ENCODE measurements at regions not wholly inside any gene's neighbourhood (a gene's known extent, or its start where the extent isn't known, plus 50 kb on each side); places are given as distances from the start of the nearest gene placed in this dataset.

DNA sequence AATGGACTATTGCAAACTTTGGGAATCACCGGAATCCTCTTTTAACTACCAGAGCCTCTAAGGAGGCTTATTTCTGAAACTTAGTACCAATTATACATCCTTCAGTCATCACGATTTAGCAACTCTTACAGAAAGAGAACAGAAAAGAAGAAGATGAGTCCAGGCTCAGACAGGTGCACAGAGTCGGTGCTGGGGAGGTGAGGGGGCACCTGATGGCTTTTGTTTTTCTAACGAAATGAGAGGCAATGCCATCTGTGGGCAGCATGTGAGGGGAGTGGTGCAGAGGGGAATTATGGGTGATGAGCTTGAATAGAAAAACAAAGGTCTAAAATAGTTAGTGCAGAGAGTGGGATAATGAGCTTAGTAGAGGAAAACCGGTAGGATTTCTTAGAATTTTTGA is 522.6 kb downstream of the CMPK2 start:
- Histone ChIP-seq H3K36me3 (ENCODE audit: control insufficient read depth, insufficient read depth, low read length) (no peaks in the 10 kb centered on the region), H3K4me3 (ENCODE audit: low read depth in 2 of 2, low read length in 2 of 2) (no peak overlapping the region), H3K4me1 (ENCODE audit: control insufficient read depth, insufficient read depth, low read length) (no peaks in the 10 kb centered on the region), H3K9me3 (ENCODE audit: control insufficient read depth, insufficient read depth, low read depth, low read length) (no peaks in the 10 kb centered on the region), H3K27me3 (ENCODE audit: control insufficient read depth, insufficient read depth, low read length) (no peaks in the 10 kb centered on the region), H3K27ac (ENCODE audit: low read length) (no peak overlapping the region)
- intact Hi-C loops (cut with micrococcal nuclease; ENCODE audit: unreplicated experiment) = no loop called here
- no TSS peak for BruUV-seq (replicated peaks)
- TF ChIP-seq, protein P1, sequence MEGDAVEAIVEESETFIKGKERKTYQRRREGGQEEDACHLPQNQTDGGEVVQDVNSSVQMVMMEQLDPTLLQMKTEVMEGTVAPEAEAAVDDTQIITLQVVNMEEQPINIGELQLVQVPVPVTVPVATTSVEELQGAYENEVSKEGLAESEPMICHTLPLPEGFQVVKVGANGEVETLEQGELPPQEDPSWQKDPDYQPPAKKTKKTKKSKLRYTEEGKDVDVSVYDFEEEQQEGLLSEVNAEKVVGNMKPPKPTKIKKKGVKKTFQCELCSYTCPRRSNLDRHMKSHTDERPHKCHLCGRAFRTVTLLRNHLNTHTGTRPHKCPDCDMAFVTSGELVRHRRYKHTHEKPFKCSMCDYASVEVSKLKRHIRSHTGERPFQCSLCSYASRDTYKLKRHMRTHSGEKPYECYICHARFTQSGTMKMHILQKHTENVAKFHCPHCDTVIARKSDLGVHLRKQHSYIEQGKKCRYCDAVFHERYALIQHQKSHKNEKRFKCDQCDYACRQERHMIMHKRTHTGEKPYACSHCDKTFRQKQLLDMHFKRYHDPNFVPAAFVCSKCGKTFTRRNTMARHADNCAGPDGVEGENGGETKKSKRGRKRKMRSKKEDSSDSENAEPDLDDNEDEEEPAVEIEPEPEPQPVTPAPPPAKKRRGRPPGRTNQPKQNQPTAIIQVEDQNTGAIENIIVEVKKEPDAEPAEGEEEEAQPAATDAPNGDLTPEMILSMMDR (IDR thresholded peaks at IDR 0.05) = no peak
- TF ChIP-seq, protein P2, sequence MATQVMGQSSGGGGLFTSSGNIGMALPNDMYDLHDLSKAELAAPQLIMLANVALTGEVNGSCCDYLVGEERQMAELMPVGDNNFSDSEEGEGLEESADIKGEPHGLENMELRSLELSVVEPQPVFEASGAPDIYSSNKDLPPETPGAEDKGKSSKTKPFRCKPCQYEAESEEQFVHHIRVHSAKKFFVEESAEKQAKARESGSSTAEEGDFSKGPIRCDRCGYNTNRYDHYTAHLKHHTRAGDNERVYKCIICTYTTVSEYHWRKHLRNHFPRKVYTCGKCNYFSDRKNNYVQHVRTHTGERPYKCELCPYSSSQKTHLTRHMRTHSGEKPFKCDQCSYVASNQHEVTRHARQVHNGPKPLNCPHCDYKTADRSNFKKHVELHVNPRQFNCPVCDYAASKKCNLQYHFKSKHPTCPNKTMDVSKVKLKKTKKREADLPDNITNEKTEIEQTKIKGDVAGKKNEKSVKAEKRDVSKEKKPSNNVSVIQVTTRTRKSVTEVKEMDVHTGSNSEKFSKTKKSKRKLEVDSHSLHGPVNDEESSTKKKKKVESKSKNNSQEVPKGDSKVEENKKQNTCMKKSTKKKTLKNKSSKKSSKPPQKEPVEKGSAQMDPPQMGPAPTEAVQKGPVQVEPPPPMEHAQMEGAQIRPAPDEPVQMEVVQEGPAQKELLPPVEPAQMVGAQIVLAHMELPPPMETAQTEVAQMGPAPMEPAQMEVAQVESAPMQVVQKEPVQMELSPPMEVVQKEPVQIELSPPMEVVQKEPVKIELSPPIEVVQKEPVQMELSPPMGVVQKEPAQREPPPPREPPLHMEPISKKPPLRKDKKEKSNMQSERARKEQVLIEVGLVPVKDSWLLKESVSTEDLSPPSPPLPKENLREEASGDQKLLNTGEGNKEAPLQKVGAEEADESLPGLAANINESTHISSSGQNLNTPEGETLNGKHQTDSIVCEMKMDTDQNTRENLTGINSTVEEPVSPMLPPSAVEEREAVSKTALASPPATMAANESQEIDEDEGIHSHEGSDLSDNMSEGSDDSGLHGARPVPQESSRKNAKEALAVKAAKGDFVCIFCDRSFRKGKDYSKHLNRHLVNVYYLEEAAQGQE (IDR thresholded peaks at IDR 0.05; ENCODE audit: insufficient read depth in 1 of 2, low read depth in 2 of 2, low read length in 1 of 2) = no peak
- TF ChIP-seq SIN3A (IDR thresholded peaks at IDR 0.05; ENCODE audit: borderline replicate concordance, insufficient read depth, low read depth, low read length) (no peak), TCF7L2 (IDR thresholded peaks at IDR 0.05; ENCODE audit: low read depth, low read length) (no peak), POLR2AphosphoS5 (IDR thresholded peaks at IDR 0.05; ENCODE audit: low read depth, low read length) (no peak)
- ATAC-seq = no peak
- in situ Hi-C loops (cut with HindIII; ENCODE audit: low pct_unique_long_range_greater_than_20kb, low sequenced_read_pairs) = no loop called here
- DNase-seq (ENCODE audit: low read depth, low spot score) = no peak
- CTCF ChIA-PET = no interaction called here
- POLR2A ChIA-PET = no interaction called here

DNA sequence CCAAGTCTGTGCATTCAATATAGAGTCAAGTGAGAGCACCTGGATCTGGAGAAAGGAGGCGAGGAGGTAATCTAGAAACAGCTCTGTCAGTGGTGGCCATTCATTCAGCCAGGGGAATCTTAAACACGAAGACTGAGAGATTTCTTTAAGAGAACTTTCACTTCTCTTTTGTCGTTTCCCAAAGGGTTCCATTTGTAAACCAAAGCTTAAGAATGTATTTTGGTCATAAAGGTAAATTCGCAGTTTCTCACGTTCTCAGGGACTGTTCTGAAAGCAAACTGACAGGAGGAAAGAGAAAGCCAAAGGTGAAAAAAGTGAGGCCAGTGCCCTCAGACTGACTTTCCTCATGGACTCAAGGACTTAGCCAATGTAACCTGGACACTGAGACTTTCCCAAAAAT is 513.5 kb downstream of the CMPK2 start:
- no peaks in the 10 kb centered on the region for H3K4me1 ChIP-seq (ENCODE audit: control insufficient read depth, insufficient read depth, low read length)
- H3K27ac ChIP-seq (ENCODE audit: low read length) = no peak overlapping the region
- ATAC-seq = no peak
- intact Hi-C loops (cut with micrococcal nuclease; ENCODE audit: unreplicated experiment) (loop anchor here (10.0 kb wide), 1 partner anchor 423 kb away; no protein-coding TSS in a partner anchor), in situ Hi-C loops (cut with HindIII; ENCODE audit: low pct_unique_long_range_greater_than_20kb, low sequenced_read_pairs) (no loop called here)
- CTCF ChIA-PET = no interaction called here
- no TSS peak for BruUV-seq (replicated peaks)
- no peak overlapping the region for H3K4me3 ChIP-seq (ENCODE audit: low read depth in 2 of 2, low read length in 2 of 2)
- no peaks in the 10 kb centered on the region for H3K36me3 ChIP-seq (ENCODE audit: control insufficient read depth, insufficient read depth, low read length)
- no peak for DNase-seq (ENCODE audit: low read depth, low spot score)
- no peaks in the 10 kb centered on the region for H3K9me3 ChIP-seq (ENCODE audit: control insufficient read depth, insufficient read depth, low read depth, low read length)
- POLR2A ChIA-PET = no interaction called here
- TF ChIP-seq POLR2AphosphoS5 (IDR thresholded peaks at IDR 0.05; ENCODE audit: low read depth, low read length) (no peak), SIN3A (IDR thresholded peaks at IDR 0.05; ENCODE audit: borderline replicate concordance, insufficient read depth, low read depth, low read length) (no peak), TCF7L2 (IDR thresholded peaks at IDR 0.05; ENCODE audit: low read depth, low read length) (no peak)
- TF ChIP-seq, protein P2 (IDR thresholded peaks at IDR 0.05; ENCODE audit: insufficient read depth in 1 of 2, low read depth in 2 of 2, low read length in 1 of 2) = no peak
- TF ChIP-seq, protein P1 (IDR thresholded peaks at IDR 0.05) = no peak
- no peaks in the 10 kb centered on the region for H3K27me3 ChIP-seq (ENCODE audit: control insufficient read depth, insufficient read depth, low read length)
